GM12878 (cell line): ENCODE measurements at regions not wholly inside any gene's neighbourhood (a gene's known extent, or its start where the extent isn't known, plus 50 kb on each side); places are given as distances from the start of the nearest gene placed in this dataset.
"Not testable (repeated sequence)": the region's sequence is repeated elsewhere in the genome, so short reads cannot be mapped to it uniquely, and the experiment has no call there.

Experiments
- ATAC-seq: fragments of 200-7000 bp; cut with Tn5 transposase; 3 replicates; pipeline ENCODE4 v1.9.1; 2020; ENCODE audit warnings: mild to moderate bottlenecking, moderate library complexity
- BruUV-seq: library from RNA; stranded (reverse); fragments of 400-500 nt; replicated peaks from 2 replicates; lab custom pipeline; 2021; lab: Mats Ljungman, UMichigan
- CTCF ChIA-PET: fragments of 300-600 bp; sonication (Branson Sonifier 250); formaldehyde crosslinking; extraction: SDS; loops from one replicate; lab custom pipeline; 2021; ENCODE audit warnings: inconsistent platforms; lab: Yijun Ruan, JAX
- POLR2A ChIA-PET: fragments of 350-600 bp; formaldehyde crosslinking; extraction: SDS; loops from one replicate; lab custom pipeline; 2021; ENCODE audit warnings: inconsistent platforms; lab: Charles Lee
- RAD21 ChIA-PET: fragments of 300-600 bp; sonication (Branson Sonifier 250); formaldehyde crosslinking; loops from one replicate; lab custom pipeline; 2023; ENCODE audit warnings: antibody characterized with exemption; ENCODE audit not compliant: unreplicated experiment; lab: Charles Lee
- SMC1A ChIA-PET: fragments of 300-600 bp; sonication (Branson Sonifier 250); formaldehyde crosslinking; loops from one replicate; lab custom pipeline; 2023; ENCODE audit not compliant: unreplicated experiment, uncharacterized antibody; lab: Charles Lee
- DNase-seq: peaks from one replicate; pipeline ENCODE4 v3.0.0-alpha.2; 2011; ENCODE audit warnings: low read depth, low spot score
- FAIRE-seq: peaks from 3 replicates; lab custom pipeline; 2011; peaks lifted over from hg19 to GRCh38; lab: Jason Lieb, UNC
- H2AFZ ChIP-seq: 2 replicates; pipeline ENCODE4 v1.6.0; 2011; ENCODE audit warnings: low read depth, low read length, control low read depth; ENCODE audit not compliant: control insufficient read depth
- H3K27ac ChIP-seq: 2 replicates; pipeline ENCODE4 v1.5.1; 2011; ENCODE audit warnings: control low read depth; ENCODE audit not compliant: control insufficient read depth, insufficient read depth
- H3K27me3 ChIP-seq, 2 experiments: replicated peaks in 1 of 2; 2 replicates each; pipeline versions ENCODE4 v1.6.0 to v1.6.1; 2011; ENCODE audit warnings: low read length in 1 of 2; ENCODE audit not compliant: control insufficient read depth in 2 of 2, insufficient read depth in 2 of 2
- H3K36me3 ChIP-seq, 2 experiments: 2 replicates each; pipeline ENCODE4 v1.5.1; 2011; ENCODE audit warnings: low read length in 1 of 2; ENCODE audit not compliant: control insufficient read depth in 2 of 2, insufficient read depth in 2 of 2
- H3K4me1 ChIP-seq: 2 replicates; pipeline ENCODE4 v1.6.1; 2011; ENCODE audit warnings: mild to moderate bottlenecking, low read length, moderate library complexity, mixed read lengths; ENCODE audit not compliant: control insufficient read depth, insufficient read depth
- H3K4me2 ChIP-seq: 2 replicates; pipeline ENCODE4 v1.6.0; 2011; ENCODE audit warnings: control low read depth; ENCODE audit not compliant: control insufficient read depth, insufficient read depth
- H3K4me3 ChIP-seq: fragments of 200-600 bp; sonication (generic); 2 replicates; pipeline ENCODE4 v1.5.1; 2016
- H3K79me2 ChIP-seq: 2 replicates; pipeline ENCODE4 v1.6.0; 2011; ENCODE audit warnings: low read length; ENCODE audit not compliant: control insufficient read depth, insufficient read depth
- H3K9ac ChIP-seq: 2 replicates; pipeline ENCODE4 v1.8.0; 2011; ENCODE audit warnings: low read length, control low read depth, mixed read lengths; ENCODE audit not compliant: control insufficient read depth, insufficient read depth
- H3K9me3 ChIP-seq: replicated peaks from 3 replicates; pipeline ENCODE4 v1.5.1; 2011; ENCODE audit warnings: mild to moderate bottlenecking, low read length; ENCODE audit not compliant: control insufficient read depth, insufficient read depth
- H4K20me1 ChIP-seq: 2 replicates; pipeline ENCODE4 v1.6.0; 2011; ENCODE audit not compliant: control insufficient read depth, insufficient read depth
- CBFB ChIP-seq: IDR thresholded peaks from 2 replicates; pipeline ENCODE4 v1.6.1; 2016; ENCODE audit warnings: antibody characterized with exemption, low read depth
- ELK1 ChIP-seq: IDR thresholded peaks from 2 replicates; pipeline ENCODE4 v1.6.1; 2012; ENCODE audit warnings: low read depth, low read length, improper control_type of control experiment
- GABPA ChIP-seq: IDR thresholded peaks from 2 replicates; pipeline ENCODE4 v1.6.1; 2014; ENCODE audit warnings: antibody characterized with exemption, low read depth, mild to moderate bottlenecking, inconsistent platforms
- MAX ChIP-seq: IDR thresholded peaks from 2 replicates; pipeline ENCODE4 v1.6.1; 2012; ENCODE audit warnings: low read depth, low read length, improper control_type of control experiment
- TCF7 ChIP-seq: IDR thresholded peaks from 2 replicates; pipeline ENCODE4 v1.6.1; 2014; ENCODE audit warnings: antibody characterized with exemption, borderline replicate concordance
- ZBED1 ChIP-seq: IDR thresholded peaks from 2 replicates; pipeline ENCODE4 v1.6.1; 2016; ENCODE audit warnings: borderline replicate concordance
- ZNF274 ChIP-seq: IDR thresholded peaks from one replicate; pipeline ENCODE4 v1.8.0; 2011; ENCODE audit not compliant: insufficient read length, insufficient read depth
- WGBS: methylation state at CpG from one replicate; pipeline ENCODE4 v1.1.6; 2016; ENCODE audit warnings: low lambda C conversion rate; ENCODE audit not compliant: insufficient replicate concordance, insufficient coverage; ENCODE audit errors: missing lambda C conversion rate; 5-methylcytosine and 5-hydroxymethylcytosine counted together
- in situ Hi-C: fragments of 300-500 bp; cut with MboI; formaldehyde crosslinking; loops from 9 replicates; pipeline ENCODE4 v1.14.3; 2018; ENCODE audit warnings: mixed read lengths
- intact Hi-C: fragments of 100-400 bp; cut with micrococcal nuclease; formaldehyde crosslinking; loops from one replicate; pipeline ENCODE4 v1.14.2; 2022; ENCODE audit not compliant: unreplicated experiment
- TF ChIP-seq, protein P1 (sequence below): IDR thresholded peaks from 2 replicates; pipeline ENCODE4 v1.6.1; 2012; ENCODE audit warnings: mild to moderate bottlenecking, low read depth, low read length

DNA sequence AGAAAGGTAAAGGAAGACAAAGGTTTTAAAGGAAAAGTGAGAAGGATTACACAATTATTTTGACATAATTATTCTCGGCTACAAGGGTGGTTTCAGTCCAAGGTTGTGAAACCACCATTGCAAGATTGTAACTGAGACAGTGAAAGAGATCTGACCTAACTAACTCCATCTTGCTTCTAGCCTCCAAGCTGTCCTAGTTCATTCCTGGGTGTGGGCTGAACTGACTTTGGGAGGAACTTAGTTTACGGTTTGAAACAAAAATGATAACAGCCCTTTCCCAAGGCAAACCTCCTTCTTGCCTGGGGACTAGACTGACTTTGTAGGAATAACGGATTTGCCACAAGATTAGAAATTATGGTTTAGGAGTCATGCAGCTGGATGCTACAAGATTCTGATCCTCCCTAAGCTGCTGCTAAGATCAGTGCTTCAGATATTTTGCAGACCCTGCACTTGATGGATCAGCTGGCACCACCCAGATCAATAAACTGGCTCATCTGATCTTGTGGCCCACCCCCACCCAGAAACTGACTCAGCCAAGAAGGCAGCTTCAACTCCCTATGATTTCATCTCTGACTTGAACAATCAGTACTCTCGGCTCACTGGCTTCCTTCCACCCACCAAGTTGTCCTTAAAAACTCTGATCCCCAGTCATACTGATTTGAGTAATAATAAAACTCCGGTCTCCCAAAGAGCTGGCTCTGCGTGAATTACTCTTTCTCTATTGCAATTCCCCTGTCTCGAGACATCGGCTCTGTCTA, 57.7 kb upstream of the AADACL2 start (continued):
- TF ChIP-seq TCF7 (no peak), ZNF274 (no peak), ELK1 (no peak), MAX (no peak)

GRCh38 chr3:151673974-151674373, 59.8 kb upstream of the AADACL2 start:
- no peak for TF ChIP-seq GABPA
- no peak for TF ChIP-seq CBFB
- TF ChIP-seq, protein P1, sequence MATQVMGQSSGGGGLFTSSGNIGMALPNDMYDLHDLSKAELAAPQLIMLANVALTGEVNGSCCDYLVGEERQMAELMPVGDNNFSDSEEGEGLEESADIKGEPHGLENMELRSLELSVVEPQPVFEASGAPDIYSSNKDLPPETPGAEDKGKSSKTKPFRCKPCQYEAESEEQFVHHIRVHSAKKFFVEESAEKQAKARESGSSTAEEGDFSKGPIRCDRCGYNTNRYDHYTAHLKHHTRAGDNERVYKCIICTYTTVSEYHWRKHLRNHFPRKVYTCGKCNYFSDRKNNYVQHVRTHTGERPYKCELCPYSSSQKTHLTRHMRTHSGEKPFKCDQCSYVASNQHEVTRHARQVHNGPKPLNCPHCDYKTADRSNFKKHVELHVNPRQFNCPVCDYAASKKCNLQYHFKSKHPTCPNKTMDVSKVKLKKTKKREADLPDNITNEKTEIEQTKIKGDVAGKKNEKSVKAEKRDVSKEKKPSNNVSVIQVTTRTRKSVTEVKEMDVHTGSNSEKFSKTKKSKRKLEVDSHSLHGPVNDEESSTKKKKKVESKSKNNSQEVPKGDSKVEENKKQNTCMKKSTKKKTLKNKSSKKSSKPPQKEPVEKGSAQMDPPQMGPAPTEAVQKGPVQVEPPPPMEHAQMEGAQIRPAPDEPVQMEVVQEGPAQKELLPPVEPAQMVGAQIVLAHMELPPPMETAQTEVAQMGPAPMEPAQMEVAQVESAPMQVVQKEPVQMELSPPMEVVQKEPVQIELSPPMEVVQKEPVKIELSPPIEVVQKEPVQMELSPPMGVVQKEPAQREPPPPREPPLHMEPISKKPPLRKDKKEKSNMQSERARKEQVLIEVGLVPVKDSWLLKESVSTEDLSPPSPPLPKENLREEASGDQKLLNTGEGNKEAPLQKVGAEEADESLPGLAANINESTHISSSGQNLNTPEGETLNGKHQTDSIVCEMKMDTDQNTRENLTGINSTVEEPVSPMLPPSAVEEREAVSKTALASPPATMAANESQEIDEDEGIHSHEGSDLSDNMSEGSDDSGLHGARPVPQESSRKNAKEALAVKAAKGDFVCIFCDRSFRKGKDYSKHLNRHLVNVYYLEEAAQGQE, result no peak
- TF ChIP-seq ZBED1, result no peak
- ATAC-seq, result no peak
- intact Hi-C loops, result no loop called here
- Histone ChIP-seq H3K4me1 (no peaks in the 10 kb centered on the region), H3K79me2 (no peaks in the 10 kb centered on the region), H3K4me3 (no peak overlapping the region), H3K4me2 (no peak overlapping the region), H3K36me3 (no peaks in the 10 kb centered on the region), H2AFZ (no peak overlapping the region), H3K9ac (no peak overlapping the region), H4K20me1 (no peaks in the 10 kb centered on the region), H3K27me3 (no peaks in the 10 kb centered on the region), H3K9me3 (no peaks in the 10 kb centered on the region), H3K27ac (no peak overlapping the region)
- 0% methylated on average over 1 of the region's 1 CpG for WGBS
- ChIA-PET POLR2A (no interaction called here), SMC1A (interaction anchor here (0.8 kb wide), 2 partner anchors 21 to 54 kb away, joined by 3 read pairs; no protein-coding TSS in a partner anchor), RAD21 (no interaction called here), CTCF (interaction anchor here (0.8 kb wide), 1 partner anchor 43 kb away, joined by 3 read pairs; no protein-coding TSS in a partner anchor)
- in situ Hi-C loops, result no loop called here
- BruUV-seq, result no TSS peak
- no peak for FAIRE-seq
- no peak for DNase-seq

DNA sequence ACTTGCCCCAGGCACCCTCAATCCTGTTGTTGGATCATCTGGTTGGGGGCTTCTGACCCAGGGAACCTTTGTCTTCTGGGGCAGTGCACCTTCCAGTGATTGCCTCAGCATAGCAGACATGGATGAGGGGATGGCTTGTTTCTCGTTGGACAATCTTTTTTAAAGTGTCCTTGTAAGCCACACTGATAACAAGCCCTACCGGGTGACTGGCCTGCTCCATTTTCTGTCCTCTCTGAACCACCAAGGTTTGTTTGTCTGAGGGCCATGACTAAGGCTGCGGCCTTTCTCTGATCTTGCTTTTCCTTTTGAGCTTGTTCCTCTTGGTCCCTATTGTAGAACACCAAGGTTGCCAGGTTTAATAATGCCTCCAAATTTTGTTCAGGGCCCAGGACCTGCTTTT, 66.0 kb upstream of the AADACL2 start:
- in situ Hi-C loops, H3K36me3 ChIP-seq, H4K20me1 ChIP-seq, H3K9ac ChIP-seq, RAD21 ChIA-PET, ATAC-seq, H3K27ac ChIP-seq, BruUV-seq, POLR2A ChIA-PET, FAIRE-seq, H3K4me3 ChIP-seq, CTCF ChIA-PET, H2AFZ ChIP-seq, H3K4me1 ChIP-seq, H3K79me2 ChIP-seq, H3K4me2 ChIP-seq, DNase-seq, H3K9me3 ChIP-seq, SMC1A ChIA-PET, H3K27me3 ChIP-seq, intact Hi-C loops: not testable (repeated sequence)
- WGBS, result 22% methylated on average over 3 of the region's 3 CpGs
